ENCODE measurements at regions not wholly inside any gene's neighbourhood (a gene's known extent, or its start where the extent isn't known, plus 50 kb on each side); places are given as distances from the start of the nearest gene placed in this dataset.

- no peaks in the 10 kb centered on the region for H3K4me1 ChIP-seq (ENCODE audit: insufficient read depth, low read length)
- no peak overlapping the region for H3K4me3 ChIP-seq (ENCODE audit: low read length)
- H3K27me3 ChIP-seq (ENCODE audit: insufficient read depth, low read length) = peaks cover 32% of the 10 kb centered on the region
- H3K27ac ChIP-seq (ENCODE audit: low read length) = no peak overlapping the region
- no peak overlapping the region for H3K9ac ChIP-seq (ENCODE audit: low read depth, low read length)
- H3K36me3 ChIP-seq (ENCODE audit: insufficient read depth, low read depth, low read length) = no peaks in the 10 kb centered on the region
- peaks cover 13% of the 10 kb centered on the region for H3K9me3 ChIP-seq (ENCODE audit: insufficient read depth, low read depth, low read length)
Observed at GRCh38 chr7:382043-382400, 92.1 kb downstream of the FOXL3 start.

DNA sequence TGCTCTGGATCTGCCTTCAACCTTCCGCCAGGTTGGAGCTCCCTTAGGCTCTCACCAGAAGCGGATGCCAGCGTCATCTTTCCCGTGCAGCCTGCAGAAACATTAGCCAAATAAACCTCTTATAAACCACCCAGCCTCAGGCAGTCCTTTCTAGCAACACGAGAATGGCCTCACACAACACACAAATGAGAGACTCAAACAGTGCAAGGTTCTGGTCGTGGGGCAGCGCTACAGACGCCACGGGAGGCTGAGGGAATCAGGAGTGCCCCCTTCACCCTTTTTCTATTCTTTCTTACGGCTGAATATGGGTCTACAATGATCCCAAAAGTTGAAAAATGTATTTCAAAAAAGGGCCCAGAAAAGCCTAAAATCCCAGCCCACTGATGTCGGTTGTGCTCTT, 96.4 kb downstream of the FOXL3 start:
- no peaks in the 10 kb centered on the region for H3K4me1 ChIP-seq (ENCODE audit: insufficient read depth, low read length)
- H3K9me3 ChIP-seq (ENCODE audit: insufficient read depth, low read depth, low read length) = peaks cover 13% of the 10 kb centered on the region
- H3K36me3 ChIP-seq (ENCODE audit: insufficient read depth, low read depth, low read length) = no peaks in the 10 kb centered on the region
- H3K9ac ChIP-seq (ENCODE audit: low read depth, low read length) = no peak overlapping the region
- H3K4me3 ChIP-seq (ENCODE audit: low read length) = no peak overlapping the region
- 0 out of 2 replicates have a peak, but pooled peaks cover 5% of the 10 kb centered on the region for H3K27me3 ChIP-seq (ENCODE audit: insufficient read depth, low read length)
- H3K27ac ChIP-seq (ENCODE audit: low read length) = no peak overlapping the region

DNA sequence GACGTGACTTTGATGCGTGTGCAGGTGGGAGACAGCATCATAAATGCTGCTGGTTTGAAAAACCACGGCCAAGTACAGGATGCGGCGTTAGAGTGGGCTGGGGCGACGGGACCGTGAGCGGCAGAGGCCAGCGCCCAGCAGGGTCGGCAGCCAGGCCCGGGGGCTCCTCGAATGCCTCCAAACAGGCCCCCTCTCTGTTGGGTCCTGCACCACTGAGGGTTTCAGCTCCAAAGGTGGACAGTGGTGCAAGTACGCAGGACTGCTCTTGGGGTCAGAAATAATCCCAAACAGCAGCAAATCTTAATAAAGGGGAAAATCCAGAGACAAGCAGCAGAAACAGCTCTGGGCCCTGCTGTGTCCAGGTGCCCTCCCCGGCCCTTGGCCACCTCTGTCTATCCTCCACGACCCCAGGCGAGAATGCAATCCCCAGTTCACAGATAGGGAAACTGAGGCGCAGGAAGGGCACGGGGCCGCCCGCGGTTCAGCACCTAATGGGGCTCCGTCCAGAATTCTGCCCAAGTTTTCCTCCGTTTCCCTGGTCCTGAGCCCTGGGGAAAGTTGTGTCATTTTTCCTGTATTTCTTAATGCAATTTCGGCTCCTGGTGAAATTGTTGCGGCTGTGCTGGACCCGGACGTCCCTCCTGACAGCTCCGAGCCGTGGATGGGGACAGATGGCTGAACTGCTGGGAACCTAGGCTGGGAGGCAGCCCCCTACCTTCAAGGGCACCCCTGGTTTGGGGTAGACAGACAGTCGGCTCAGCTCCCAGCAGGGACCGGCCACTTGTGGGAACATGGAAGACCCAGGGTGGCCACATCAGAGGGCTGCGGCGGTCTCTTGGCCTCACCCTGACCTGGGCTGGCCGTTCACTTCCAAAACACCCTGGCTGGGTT, 97.4 kb downstream of the FOXL3 start:
- Histone ChIP-seq H3K9ac (ENCODE audit: low read depth, low read length) (no peak overlapping the region), H3K27me3 (ENCODE audit: insufficient read depth, low read length) (0 out of 2 replicates have a peak, but pooled peaks cover 1% of the 10 kb centered on the region), H3K9me3 (ENCODE audit: insufficient read depth, low read depth, low read length) (peaks cover 13% of the 10 kb centered on the region), H3K36me3 (ENCODE audit: insufficient read depth, low read depth, low read length) (no peaks in the 10 kb centered on the region), H3K4me1 (ENCODE audit: insufficient read depth, low read length) (no peaks in the 10 kb centered on the region), H3K4me3 (ENCODE audit: low read length) (no peak overlapping the region), H3K27ac (ENCODE audit: low read length) (no peak overlapping the region)

DNA sequence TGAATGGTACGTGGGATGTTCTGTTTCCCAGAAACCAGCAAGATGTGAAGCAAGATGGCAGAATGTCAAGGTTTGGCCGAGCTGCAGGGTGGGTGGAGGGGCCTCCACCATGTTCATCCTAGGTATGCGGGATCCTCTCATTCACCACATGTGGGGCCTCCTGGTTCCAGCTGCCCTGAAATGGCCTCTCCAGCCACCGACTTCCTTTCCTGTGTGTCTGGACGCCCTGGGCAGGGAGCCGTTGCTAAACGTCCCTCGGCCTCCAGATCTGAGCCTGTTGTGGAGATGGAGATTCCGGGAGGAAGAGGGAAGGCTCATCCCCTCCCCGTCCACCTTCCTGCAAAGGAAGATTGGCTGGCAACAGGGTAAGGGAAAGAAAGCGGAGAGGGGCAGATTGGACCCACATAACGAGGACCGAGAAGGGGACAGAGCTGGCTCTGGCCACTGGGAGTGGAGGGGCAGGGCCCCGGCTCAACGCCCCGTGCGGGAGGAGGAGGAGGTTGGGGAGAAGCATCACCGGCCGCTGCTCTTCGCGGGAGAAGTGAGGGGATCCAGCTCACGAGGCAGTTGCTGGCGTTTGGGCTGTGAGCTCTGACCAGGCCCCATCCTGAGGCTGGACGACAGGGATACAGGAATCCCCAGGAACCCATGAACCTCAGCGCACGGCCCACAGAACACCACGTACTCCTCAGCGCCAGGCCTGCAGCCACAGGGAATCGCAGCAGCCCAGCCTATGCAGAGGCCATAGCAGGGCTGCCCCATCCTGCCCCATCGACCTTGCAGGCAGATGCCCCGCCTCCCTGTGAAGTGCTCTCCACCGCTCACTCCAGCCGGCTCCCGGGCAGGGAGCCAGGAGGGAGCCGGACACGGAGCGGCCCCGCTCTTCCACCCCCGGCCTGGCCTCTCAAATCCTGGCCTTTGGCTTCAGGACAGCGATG, 98.3 kb downstream of the FOXL3 start:
- H3K27ac ChIP-seq (ENCODE audit: low read length) = no peak overlapping the region
- H3K36me3 ChIP-seq (ENCODE audit: insufficient read depth, low read depth, low read length) = no peaks in the 10 kb centered on the region
- no peak overlapping the region for H3K4me3 ChIP-seq (ENCODE audit: low read length)
- H3K9ac ChIP-seq (ENCODE audit: low read depth, low read length) = no peak overlapping the region
- peaks cover 18% of the 10 kb centered on the region for H3K9me3 ChIP-seq (ENCODE audit: insufficient read depth, low read depth, low read length)
- H3K27me3 ChIP-seq (ENCODE audit: insufficient read depth, low read length) = no peaks in the 10 kb centered on the region
- H3K4me1 ChIP-seq (ENCODE audit: insufficient read depth, low read length) = no peaks in the 10 kb centered on the region

GRCh38 chr7:388961-389701, 99.2 kb downstream of the FOXL3 start:
- Histone ChIP-seq H3K4me3 (ENCODE audit: low read length) (no peak overlapping the region), H3K9ac (ENCODE audit: low read depth, low read length) (no peak overlapping the region), H3K4me1 (ENCODE audit: insufficient read depth, low read length) (no peaks in the 10 kb centered on the region), H3K36me3 (ENCODE audit: insufficient read depth, low read depth, low read length) (no peaks in the 10 kb centered on the region), H3K27me3 (ENCODE audit: insufficient read depth, low read length) (no peaks in the 10 kb centered on the region), H3K9me3 (ENCODE audit: insufficient read depth, low read depth, low read length) (peaks cover 13% of the 10 kb centered on the region), H3K27ac (ENCODE audit: low read length) (no peak overlapping the region)

DNA sequence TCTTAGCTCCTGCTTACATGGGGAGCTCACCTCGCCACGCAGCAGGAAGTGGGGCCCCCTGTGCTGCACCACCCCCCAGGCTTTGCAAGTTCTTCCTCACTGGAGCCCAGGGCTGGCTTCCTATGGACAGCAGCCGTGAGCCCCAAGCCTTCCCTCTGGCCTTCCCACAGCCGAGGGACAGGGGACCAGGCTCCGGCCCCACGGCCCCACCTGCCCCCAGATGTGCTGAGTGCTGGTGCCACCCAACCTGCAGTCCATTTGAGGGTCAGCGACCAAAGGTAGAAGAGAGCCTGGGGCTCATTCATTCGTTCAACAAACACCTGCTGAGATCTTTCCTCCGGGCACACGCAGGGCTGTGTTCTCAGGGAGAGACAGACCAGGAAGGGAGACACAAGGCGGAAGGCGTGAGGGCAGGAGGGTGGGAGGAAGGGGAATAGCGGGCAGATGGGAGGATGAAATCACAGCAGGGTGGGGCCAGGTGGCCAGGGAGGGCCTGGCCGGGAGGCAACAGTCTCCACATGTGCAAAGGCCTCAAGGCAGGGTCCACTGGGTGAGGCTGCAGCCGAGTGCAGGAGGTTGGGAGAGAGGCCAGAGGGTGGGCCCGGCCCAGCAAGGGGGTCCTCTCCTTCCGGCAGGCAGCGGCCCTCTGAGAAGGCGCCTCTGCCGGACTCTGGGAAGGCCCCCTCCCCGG, 100.1 kb downstream of the FOXL3 start:
- no peaks in the 10 kb centered on the region for H3K36me3 ChIP-seq (ENCODE audit: insufficient read depth, low read depth, low read length)
- no peak overlapping the region for H3K9ac ChIP-seq (ENCODE audit: low read depth, low read length)
- H3K4me1 ChIP-seq (ENCODE audit: insufficient read depth, low read length) = no peaks in the 10 kb centered on the region
- H3K9me3 ChIP-seq (ENCODE audit: insufficient read depth, low read depth, low read length) = peaks cover 5% of the 10 kb centered on the region
- no peak overlapping the region for H3K27ac ChIP-seq (ENCODE audit: low read length)
- H3K27me3 ChIP-seq (ENCODE audit: insufficient read depth, low read length) = no peaks in the 10 kb centered on the region
- H3K4me3 ChIP-seq (ENCODE audit: low read length) = no peak overlapping the region

DNA sequence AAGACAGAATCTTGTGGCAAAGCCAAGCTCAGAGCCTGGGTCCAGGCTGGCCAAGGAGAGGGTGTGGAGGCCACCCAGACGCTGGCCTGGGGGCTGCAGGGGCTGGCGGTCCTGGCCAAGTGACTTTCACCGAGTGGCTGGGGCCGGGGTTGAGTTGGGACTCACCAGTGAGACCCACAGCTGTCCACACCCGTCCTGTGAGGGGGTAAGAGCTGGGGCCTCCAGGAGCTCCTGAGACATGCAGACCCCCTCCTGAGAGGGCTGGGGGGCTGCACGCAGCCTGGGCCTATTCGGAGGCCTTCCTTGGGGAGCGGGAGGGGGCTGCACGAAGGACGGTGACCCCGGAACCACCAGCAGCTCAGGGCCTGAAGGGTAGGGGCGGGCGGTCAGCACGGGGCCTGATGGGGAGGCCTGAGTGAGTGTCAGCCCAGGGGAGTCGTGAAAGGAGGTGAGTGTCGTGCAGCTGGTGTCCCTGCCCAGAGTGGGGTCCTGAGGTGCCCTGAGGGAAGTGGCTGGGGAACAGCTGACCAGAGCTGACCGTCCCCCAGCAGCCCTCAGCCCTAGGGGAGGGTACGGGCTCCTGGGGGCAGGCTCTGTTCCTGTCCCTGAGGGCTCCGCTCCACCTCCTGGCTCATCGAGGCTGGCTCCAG, 100.9 kb downstream of the FOXL3 start:
- Histone ChIP-seq H3K27ac (ENCODE audit: low read length) (no peak overlapping the region), H3K9ac (ENCODE audit: low read depth, low read length) (no peak overlapping the region), H3K9me3 (ENCODE audit: insufficient read depth, low read depth, low read length) (peaks cover 14% of the 10 kb centered on the region), H3K4me1 (ENCODE audit: insufficient read depth, low read length) (no peaks in the 10 kb centered on the region), H3K4me3 (ENCODE audit: low read length) (no peak overlapping the region), H3K27me3 (ENCODE audit: insufficient read depth, low read length) (no peaks in the 10 kb centered on the region), H3K36me3 (ENCODE audit: insufficient read depth, low read depth, low read length) (no peaks in the 10 kb centered on the region)

GRCh38 chr7:391411-391951, 101.5 kb downstream of the FOXL3 start:
- no peak overlapping the region for H3K27ac ChIP-seq (ENCODE audit: low read length)
- no peaks in the 10 kb centered on the region for H3K4me1 ChIP-seq (ENCODE audit: insufficient read depth, low read length)
- H3K36me3 ChIP-seq (ENCODE audit: insufficient read depth, low read depth, low read length) = no peaks in the 10 kb centered on the region
- no peak overlapping the region for H3K9ac ChIP-seq (ENCODE audit: low read depth, low read length)
- no peak overlapping the region for H3K4me3 ChIP-seq (ENCODE audit: low read length)
- H3K9me3 ChIP-seq (ENCODE audit: insufficient read depth, low read depth, low read length) = peaks cover 20% of the 10 kb centered on the region
- no peaks in the 10 kb centered on the region for H3K27me3 ChIP-seq (ENCODE audit: insufficient read depth, low read length)

- Histone ChIP-seq H3K9me3 (ENCODE audit: insufficient read depth, low read depth, low read length) (peaks cover 25% of the 10 kb centered on the region), H3K4me3 (ENCODE audit: low read length) (no peak overlapping the region), H3K9ac (ENCODE audit: low read depth, low read length) (no peak overlapping the region), H3K27ac (ENCODE audit: low read length) (no peak overlapping the region), H3K27me3 (ENCODE audit: insufficient read depth, low read length) (no peaks in the 10 kb centered on the region), H3K4me1 (ENCODE audit: insufficient read depth, low read length) (no peaks in the 10 kb centered on the region), H3K36me3 (ENCODE audit: insufficient read depth, low read depth, low read length) (no peaks in the 10 kb centered on the region)
Observed at GRCh38 chr7:391961-392524, 102.1 kb downstream of the FOXL3 start.

- Histone ChIP-seq H3K27me3 (ENCODE audit: insufficient read depth, low read length) (no peaks in the 10 kb centered on the region), H3K9ac (ENCODE audit: low read depth, low read length) (no peak overlapping the region), H3K4me1 (ENCODE audit: insufficient read depth, low read length) (no peaks in the 10 kb centered on the region), H3K27ac (ENCODE audit: low read length) (no peak overlapping the region), H3K9me3 (ENCODE audit: insufficient read depth, low read depth, low read length) (peaks cover 33% of the 10 kb centered on the region), H3K36me3 (ENCODE audit: insufficient read depth, low read depth, low read length) (no peaks in the 10 kb centered on the region), H3K4me3 (ENCODE audit: low read length) (no peak overlapping the region)
Observed at GRCh38 chr7:392822-393221, 102.9 kb downstream of the FOXL3 start.

All from iPS-20b (cell line).